ENCODE measurements at regions not wholly inside any gene's neighbourhood (a gene's known extent, or its start where the extent isn't known, plus 50 kb on each side); places are given as distances from the start of the nearest gene placed in this dataset.

GRCh38 chr15:87799428-87799827 lies 457.1 kb downstream of the NTRK3 start:
- Histone ChIP-seq H3K79me1 (ENCODE audit: low read depth, low read length) (no peaks in the 10 kb centered on the region; the same call in 1 of the 2 replicates), H3K9ac (replicated peaks in 1 of 4; ENCODE audit: extremely low read depth in 1 of 4, low read depth in 3 of 4, low read length in 3 of 4) (no peak overlapping the region), H2BK15ac (ENCODE audit: low read length) (no peak overlapping the region), H2BK12ac (ENCODE audit: low read depth, low read length) (no peak overlapping the region), H4K5ac (ENCODE audit: insufficient read length, low read depth, low read length) (no peak overlapping the region), H3K14ac (ENCODE audit: insufficient read length) (no peak overlapping the region), H3K18ac (ENCODE audit: extremely low read depth, low read length) (no peak overlapping the region), H2BK20ac (ENCODE audit: low read length) (no peak overlapping the region), H3K23me2 (ENCODE audit: low read depth, low read length) (no peaks in the 10 kb centered on the region), H3K79me2 (ENCODE audit: control insufficient read depth in 1 of 2, insufficient read depth in 2 of 2, low read length in 2 of 2) (no peaks in the 10 kb centered on the region), H2BK120ac (replicated peaks; ENCODE audit: low read depth, low read length) (no peak overlapping the region), H2AFZ (ENCODE audit: low read length) (no peak overlapping the region), H4K91ac (replicated peaks; ENCODE audit: insufficient read length, low read length) (no peak overlapping the region), H3K27me3 (replicated peaks in 1 of 4; ENCODE audit: control insufficient read depth in 3 of 4, extremely low read depth in 1 of 4, insufficient read depth in 3 of 4, low read length in 3 of 4) (no peaks in the 10 kb centered on the region; a peak in 1 of 7 replicates), H3K4me3 (ENCODE audit: extremely low read depth in 1 of 4, insufficient read depth in 2 of 4, low read depth in 3 of 4, low read length in 4 of 4) (no peak overlapping the region), H3K4me1 (replicated peaks in 1 of 4; ENCODE audit: control insufficient read depth in 3 of 4, insufficient read depth in 4 of 4, low read length in 3 of 4) (no peaks in the 10 kb centered on the region), H3K23ac (ENCODE audit: insufficient read length) (no peak overlapping the region), H3K27ac (ENCODE audit: low read depth, low read length) (no peak overlapping the region), H2AK5ac (ENCODE audit: low read depth, low read length) (no peak overlapping the region), H4K20me1 (replicated peaks in 1 of 2; ENCODE audit: control insufficient read depth in 1 of 2, insufficient read depth in 2 of 2, low read length in 2 of 2) (no peaks in the 10 kb centered on the region), H3K9me3 (ENCODE audit: insufficient read depth in 2 of 2, low read depth in 1 of 2, low read length in 1 of 2) (no peaks in the 10 kb centered on the region), H4K8ac (ENCODE audit: extremely low read depth, insufficient read depth, low read length) (no peak overlapping the region), H2BK5ac (ENCODE audit: low read depth, low read length) (no peak overlapping the region), H3K4me2 (ENCODE audit: insufficient read depth in 1 of 2, low read depth in 2 of 2, low read length in 2 of 2) (no peak overlapping the region), H3K36me3 (ENCODE audit: control insufficient read depth in 2 of 4, insufficient read depth in 4 of 4, low read length in 3 of 4) (no peaks in the 10 kb centered on the region), H3K56ac (replicated peaks; ENCODE audit: insufficient read length, low read depth, low read length) (no peak overlapping the region), H3K4ac (replicated peaks; ENCODE audit: insufficient read length, low read depth, low read length) (no peak overlapping the region)
- DNase-seq (ENCODE audit: low read depth in 1 of 2, low spot score in 2 of 2) (no peak), FAIRE-seq (no peak)
- 94% methylated on average over 3 of the region's 3 CpGs; no CpG with 5 or more reads in 1 of the 2 experiments for WGBS, 2 experiments (ENCODE audit: extremely low coverage in 1 of 2, insufficient coverage in 1 of 2, insufficient read length in 1 of 2, insufficient replicate concordance in 2 of 2, low coverage in 1 of 2, low lambda C conversion rate in 2 of 2, missing lambda C conversion rate in 1 of 2)
- CTCF ChIA-PET (ENCODE audit: partially characterized antibody) = no interaction called here
- POLR2A ChIA-PET (ENCODE audit: partially characterized antibody) = no interaction called here
- no peak for TF ChIP-seq CBX8 (IDR thresholded peaks at IDR 0.05; ENCODE audit: borderline replicate concordance, low read depth, low read length)
- no peak for TF ChIP-seq RFX5 (IDR thresholded peaks at IDR 0.05; ENCODE audit: borderline replicate concordance, low read depth, low read length)
- no peak for TF ChIP-seq JUN (IDR thresholded peaks at IDR 0.05; ENCODE audit: low read depth, low read length)
- no peak for TF ChIP-seq CTBP2 (IDR thresholded peaks at IDR 0.05; ENCODE audit: borderline replicate concordance, insufficient read depth, insufficient read length, low read length)
- TF ChIP-seq USF2 (IDR thresholded peaks at IDR 0.05; ENCODE audit: low read length) = no peak
- TF ChIP-seq KDM1A (IDR thresholded peaks at IDR 0.05; ENCODE audit: borderline replicate concordance, low read length) = no peak
- TF ChIP-seq RXRA (IDR thresholded peaks at IDR 0.05; ENCODE audit: insufficient read depth, low read depth, low read length) = no peak
- TF ChIP-seq POU5F1 (IDR thresholded peaks at IDR 0.05; ENCODE audit: low read depth, low read length) = no peak
- TF ChIP-seq TAF7 (optimal IDR thresholded peaks at IDR 0.05; ENCODE audit: borderline replicate concordance, low read depth, low read length) = no peak
- TF ChIP-seq SIN3A (conservative IDR thresholded peaks at IDR 0.05 in 1 of 2, IDR thresholded peaks at IDR 0.05 in 1 of 2; ENCODE audit: low read depth in 1 of 2, low read length in 2 of 2) = no peak
- no peak for TF ChIP-seq KDM4A (IDR thresholded peaks at IDR 0.05; ENCODE audit: low read depth, low read length, severe bottlenecking)
- TF ChIP-seq E2F6 (IDR thresholded peaks at IDR 0.05) = no peak
- no peak for TF ChIP-seq NRF1 (IDR thresholded peaks at IDR 0.05; ENCODE audit: low read depth, low read length)
